CD4-positive, CD25-positive, alpha-beta regulatory T cell (primary cell): ENCODE measurements at regions not wholly inside any gene's neighbourhood (a gene's known extent, or its start where the extent isn't known, plus 50 kb on each side); places are given as distances from the start of the nearest gene placed in this dataset.

Source experiments
- ATAC-seq, 2 donors: fragments of 150-1000 bp; cut with Tn5 transposase; one replicate each; pipeline ENCODE4 v1.10.0; 2021; ENCODE audit warnings: low read depth in 2 of 2, moderate number of reproducible peaks in 2 of 2, moderate library complexity in 1 of 2
- DNase-seq, 3 donors: peaks; one replicate each; pipeline versions ENCODE4 v3.0.0 to v3.0.0-alpha.2; 2012 to 2022; ENCODE audit warnings: mixed read lengths in 1 of 3
- H3K27ac ChIP-seq: one replicate; pipeline ENCODE4 v1.7.0; 2013; ENCODE audit warnings: mild to moderate bottlenecking, low read length; ENCODE audit not compliant: insufficient read depth, poor library complexity, severe bottlenecking
- H3K27me3 ChIP-seq: one replicate; pipeline ENCODE4 v1.7.0; 2013; ENCODE audit warnings: low read length; ENCODE audit not compliant: control insufficient read depth, insufficient read depth
- H3K36me3 ChIP-seq: one replicate; pipeline ENCODE4 v1.7.0; 2013; ENCODE audit warnings: mild to moderate bottlenecking, low read length, moderate library complexity; ENCODE audit not compliant: control insufficient read depth, insufficient read depth
- H3K4me1 ChIP-seq: 2 replicates; pipeline ENCODE4 v1.7.0; 2013; ENCODE audit warnings: mild to moderate bottlenecking, low read length; ENCODE audit not compliant: insufficient read depth, control insufficient read depth, poor library complexity, severe bottlenecking
- H3K4me3 ChIP-seq: one replicate; pipeline ENCODE4 v1.7.0; 2013; ENCODE audit warnings: low read depth, mild to moderate bottlenecking, low read length, moderate library complexity
- H3K9me3 ChIP-seq, 2 experiments: 1 replicate in 1 of 2; 2 replicates in 1 of 2; pipeline ENCODE4 v1.7.0; 2013; ENCODE audit warnings: low read length in 2 of 2, mild to moderate bottlenecking in 1 of 2, moderate library complexity in 1 of 2; ENCODE audit not compliant: control insufficient read depth in 2 of 2
- H3K27ac Mint-ChIP-seq, 3 donors: one replicate each; pipeline ENCODE4 v1.8.0; 2020 to 2022; ENCODE audit warnings: mild to moderate bottlenecking in 3 of 3, mixed read lengths in 3 of 3, moderate library complexity in 2 of 3
- H3K27me3 Mint-ChIP-seq: one replicate; pipeline ENCODE4 v1.8.0; 2022; ENCODE audit warnings: mild to moderate bottlenecking, mixed read lengths
- H3K36me3 Mint-ChIP-seq: one replicate; pipeline ENCODE4 v1.8.0; 2020; ENCODE audit warnings: mixed read lengths
- H3K4me1 Mint-ChIP-seq, 4 donors: one replicate each; pipeline ENCODE4 v1.8.0; 2020 to 2022; ENCODE audit warnings: mixed read lengths in 4 of 4, mild to moderate bottlenecking in 1 of 4
- H3K4me3 Mint-ChIP-seq, 4 donors: one replicate each; pipeline ENCODE4 v1.8.0; 2020 to 2022; ENCODE audit warnings: mild to moderate bottlenecking in 4 of 4, mixed read lengths in 4 of 4, moderate library complexity in 3 of 4
- H3K9me3 Mint-ChIP-seq, 7 donors: one replicate each; pipeline ENCODE4 v1.8.0; 2020 to 2022; ENCODE audit warnings: mixed read lengths in 7 of 7, mild to moderate bottlenecking in 3 of 7, moderate library complexity in 2 of 7

DNA sequence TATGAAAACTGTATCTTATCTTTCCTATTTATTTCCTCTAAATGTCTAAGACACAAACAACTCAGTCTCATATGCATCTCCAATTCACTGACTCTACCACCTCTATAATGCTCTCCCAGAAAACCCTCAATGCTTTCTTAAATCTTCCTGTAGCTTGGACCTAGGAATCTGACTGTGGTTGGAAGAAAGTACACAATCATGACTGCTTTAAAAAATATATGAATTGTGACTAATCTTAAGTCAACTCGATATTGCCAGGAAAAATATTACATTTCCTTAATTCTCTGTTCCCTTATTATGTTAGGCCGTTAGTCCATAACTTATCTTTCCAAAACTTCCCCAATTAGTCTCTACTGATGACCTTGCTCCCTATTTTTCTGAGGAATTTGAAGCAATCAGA is 87.0 kb downstream of the SPCS3 start:
- Histone ChIP-seq H3K27me3 (no peaks in the 10 kb centered on the region), H3K4me3 (no peak overlapping the region), H3K27ac (no peak overlapping the region), H3K4me1 (no peaks in the 10 kb centered on the region), H3K9me3 (no peaks in the 10 kb centered on the region), H3K36me3 (no peaks in the 10 kb centered on the region)
- Mint-ChIP-seq H3K4me1 (no peaks in the 10 kb centered on the region), H3K36me3 (no peaks in the 10 kb centered on the region), H3K9me3 (peaks cover 0 to 2% (median 0%) of the 10 kb centered on the region in 7 donors), H3K27ac (no peak overlapping the region), H3K27me3 (no peaks in the 10 kb centered on the region), H3K4me3 (no peak overlapping the region)
- ATAC-seq (no peak), DNase-seq (no peak)

- ATAC-seq, result no peak
- no peaks in the 10 kb centered on the region for H3K4me1 Mint-ChIP-seq
Measured at GRCh38 chr4:176409627-176410026, 89.9 kb downstream of the SPCS3 start.

GRCh38 chr4:176413171-176413570 is 93.4 kb downstream of the SPCS3 start:
- Mint-ChIP-seq H3K36me3 (no peaks in the 10 kb centered on the region), H3K27ac (no peak overlapping the region), H3K27me3 (peaks cover 6% of the 10 kb centered on the region), H3K4me1 (no peaks in the 10 kb centered on the region), H3K9me3 (peaks cover 0 to 2% (median 0%) of the 10 kb centered on the region in 7 donors), H3K4me3 (no peak overlapping the region)
- Histone ChIP-seq H3K27me3 (no peaks in the 10 kb centered on the region), H3K9me3 (no peaks in the 10 kb centered on the region), H3K36me3 (no peaks in the 10 kb centered on the region), H3K4me1 (no peaks in the 10 kb centered on the region), H3K4me3 (no peak overlapping the region), H3K27ac (no peak overlapping the region)
- ATAC-seq (no peak), DNase-seq (no peak)

More at GRCh38 chr4:176409627-176410026, 89.9 kb downstream of the SPCS3 start:
- Histone ChIP-seq H3K27me3 (no peaks in the 10 kb centered on the region), H3K27ac (no peak overlapping the region), H3K4me3 (no peak overlapping the region), H3K9me3 (no peaks in the 10 kb centered on the region), H3K4me1 (no peaks in the 10 kb centered on the region), H3K36me3 (no peaks in the 10 kb centered on the region)
- no peak overlapping the region for H3K4me3 Mint-ChIP-seq
- H3K9me3 Mint-ChIP-seq, result peaks cover 0 to 2% (median 0%) of the 10 kb centered on the region in 7 donors
- DNase-seq, result no peak
- H3K36me3 Mint-ChIP-seq, result no peaks in the 10 kb centered on the region
- H3K27ac Mint-ChIP-seq, result no peak overlapping the region
- no peaks in the 10 kb centered on the region for H3K27me3 Mint-ChIP-seq

DNA sequence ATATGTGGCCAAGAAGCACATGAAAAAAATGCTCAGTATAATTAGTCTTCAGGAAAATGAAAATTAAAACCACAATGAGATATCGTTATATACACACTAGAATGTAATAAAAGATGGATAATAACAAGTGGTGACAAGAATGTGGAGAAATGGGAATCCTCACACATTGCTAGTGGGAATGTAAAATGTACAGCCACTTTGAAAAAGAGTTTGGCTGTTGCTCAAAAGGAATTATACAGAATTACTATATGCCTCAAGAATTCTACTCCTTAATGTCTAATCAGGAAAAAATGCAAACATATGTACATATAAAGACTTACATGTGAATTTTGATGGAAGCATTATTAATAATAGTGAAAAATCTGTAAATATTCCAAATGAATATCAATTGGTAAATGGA is 102.2 kb downstream of the SPCS3 start:
- Mint-ChIP-seq H3K27ac (no peak overlapping the region), H3K4me3 (peak overlapping the region in 1 of 4 donors; percentile 21), H3K27me3 (peaks cover 4% of the 10 kb centered on the region), H3K36me3 (no peaks in the 10 kb centered on the region), H3K4me1 (no peaks in the 10 kb centered on the region), H3K9me3 (peaks cover 0 to 6% (median 0%) of the 10 kb centered on the region in 7 donors)
- H3K27me3 ChIP-seq, result no peaks in the 10 kb centered on the region
- ATAC-seq, result no peak
- no peaks in the 10 kb centered on the region for H3K9me3 ChIP-seq
- no peaks in the 10 kb centered on the region for H3K36me3 ChIP-seq
- H3K4me1 ChIP-seq, result no peaks in the 10 kb centered on the region
- no peak overlapping the region for H3K27ac ChIP-seq
- DNase-seq, result no peak
- H3K4me3 ChIP-seq, result no peak overlapping the region

DNA sequence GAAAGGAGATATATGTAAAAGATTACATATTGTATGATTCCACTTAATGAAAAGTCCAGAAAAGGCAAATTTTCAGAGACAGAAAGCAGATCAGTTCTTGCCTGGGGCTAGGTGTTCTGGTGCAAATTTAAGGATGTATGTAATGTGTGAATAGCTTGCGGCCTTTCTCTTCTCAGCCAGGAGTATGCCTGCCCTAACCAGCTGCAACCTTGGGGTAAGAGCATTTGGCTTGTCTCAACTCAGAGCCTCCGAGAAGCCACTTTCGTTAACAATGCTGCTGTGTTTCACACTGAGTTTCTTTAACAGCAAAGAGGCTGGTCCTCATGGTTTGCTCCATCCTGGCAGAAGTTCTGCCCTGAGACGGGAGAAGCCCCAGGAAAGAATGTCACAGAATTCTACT is 102.7 kb downstream of the SPCS3 start:
- Histone ChIP-seq H3K9me3 (no peaks in the 10 kb centered on the region), H3K27ac (no peak overlapping the region), H3K4me1 (no peaks in the 10 kb centered on the region), H3K27me3 (no peaks in the 10 kb centered on the region), H3K36me3 (no peaks in the 10 kb centered on the region), H3K4me3 (no peak overlapping the region)
- H3K9me3 Mint-ChIP-seq, result peaks cover 0 to 6% (median 0%) of the 10 kb centered on the region in 7 donors
- peak overlapping the region in 1 of 4 donors; percentile 21 for H3K4me3 Mint-ChIP-seq
- ATAC-seq (no peak), DNase-seq (no peak)
- no peaks in the 10 kb centered on the region for H3K36me3 Mint-ChIP-seq
- no peak overlapping the region for H3K27ac Mint-ChIP-seq
- no peaks in the 10 kb centered on the region for H3K4me1 Mint-ChIP-seq
- no peaks in the 10 kb centered on the region for H3K27me3 Mint-ChIP-seq

- H3K36me3 Mint-ChIP-seq, result no peaks in the 10 kb centered on the region
- no peaks in the 10 kb centered on the region for H3K27me3 Mint-ChIP-seq
- no peaks in the 10 kb centered on the region for H3K4me1 ChIP-seq
- no peak overlapping the region for H3K27ac Mint-ChIP-seq
- H3K9me3 ChIP-seq, result no peaks in the 10 kb centered on the region
- H3K27me3 ChIP-seq, result no peaks in the 10 kb centered on the region
- H3K4me3 ChIP-seq, result no peak overlapping the region
- no peaks in the 10 kb centered on the region for H3K4me1 Mint-ChIP-seq
- DNase-seq, result no peak
- H3K9me3 Mint-ChIP-seq, result peaks cover 0 to 2% (median 0%) of the 10 kb centered on the region in 7 donors
- H3K27ac ChIP-seq, result no peak overlapping the region
- H3K4me3 Mint-ChIP-seq, result no peak overlapping the region
- no peak for ATAC-seq
- H3K36me3 ChIP-seq, result no peaks in the 10 kb centered on the region
Measured at GRCh38 chr4:176425035-176425434, 105.3 kb downstream of the SPCS3 start.

DNA sequence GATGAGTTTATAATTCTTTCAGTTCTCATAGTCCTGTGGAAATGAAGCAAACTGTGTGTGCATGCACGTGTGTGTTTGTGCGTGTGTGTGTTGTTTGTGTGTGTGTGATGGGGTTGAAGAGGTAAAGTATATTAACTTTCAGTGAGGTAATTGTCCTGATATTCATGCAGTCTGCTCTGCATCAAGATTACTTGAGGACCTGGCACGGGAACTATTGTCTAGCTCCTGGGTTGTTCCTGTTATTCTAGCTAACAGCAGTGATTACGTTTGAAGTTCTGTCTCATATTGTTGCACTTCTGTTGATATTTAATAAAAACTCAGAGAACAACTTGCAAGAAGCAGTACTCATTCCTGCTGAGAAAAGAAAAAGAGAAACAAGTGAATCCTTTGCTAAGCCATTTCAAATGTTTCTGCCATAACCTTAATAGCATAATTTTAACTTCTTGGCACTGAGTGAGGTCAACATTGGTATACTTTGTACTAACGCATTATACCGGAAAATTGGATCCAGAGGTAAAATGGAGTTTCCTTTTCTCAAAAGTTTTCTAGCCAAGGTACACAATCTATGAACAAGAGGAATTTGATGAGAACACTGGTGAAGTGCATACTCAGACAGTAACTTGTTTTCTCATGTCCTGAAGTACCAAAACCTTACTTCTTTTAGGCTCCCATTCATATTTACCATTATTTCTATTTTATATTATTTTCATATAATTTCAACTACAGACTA is 113.2 kb downstream of the SPCS3 start:
- no peaks in the 10 kb centered on the region for H3K4me1 ChIP-seq
- Mint-ChIP-seq H3K4me1 (peaks cover 0 to 1% (median 0%) of the 10 kb centered on the region in 4 donors), H3K27ac (no peak overlapping the region), H3K36me3 (no peaks in the 10 kb centered on the region), H3K9me3 (peaks cover 0 to 6% (median 0%) of the 10 kb centered on the region in 7 donors), H3K4me3 (no peak overlapping the region), H3K27me3 (no peaks in the 10 kb centered on the region)
- no peaks in the 10 kb centered on the region for H3K36me3 ChIP-seq
- H3K4me3 ChIP-seq, result no peak overlapping the region
- no peaks in the 10 kb centered on the region for H3K9me3 ChIP-seq
- H3K27ac ChIP-seq, result no peak overlapping the region
- peaks cover 2% of the 10 kb centered on the region for H3K27me3 ChIP-seq
- DNase-seq, result no peak
- ATAC-seq, result no peak

GRCh38 chr4:176433983-176434382 is 114.2 kb downstream of the SPCS3 start:
- DNase-seq, result no peak
- H3K4me1 Mint-ChIP-seq, result peaks cover 0 to 1% (median 0%) of the 10 kb centered on the region in 4 donors
- no peak overlapping the region for H3K4me3 ChIP-seq
- H3K9me3 ChIP-seq, result no peaks in the 10 kb centered on the region
- H3K9me3 Mint-ChIP-seq, result peaks cover 0 to 6% (median 0%) of the 10 kb centered on the region in 7 donors
- H3K4me1 ChIP-seq, result no peaks in the 10 kb centered on the region
- no peaks in the 10 kb centered on the region for H3K27me3 Mint-ChIP-seq
- ATAC-seq, result no peak
- H3K27ac ChIP-seq, result no peak overlapping the region
- H3K27ac Mint-ChIP-seq, result no peak overlapping the region
- H3K27me3 ChIP-seq, result peaks cover 2% of the 10 kb centered on the region
- H3K36me3 ChIP-seq, result no peaks in the 10 kb centered on the region
- H3K4me3 Mint-ChIP-seq, result no peak overlapping the region
- H3K36me3 Mint-ChIP-seq, result no peaks in the 10 kb centered on the region
